DMS114 treated with DMSO at 0.1 percent for 48 hours (cell line): ENCODE measurements at regions not wholly inside any gene's neighbourhood (a gene's known extent, or its start where the extent isn't known, plus 50 kb on each side); places are given as distances from the start of the nearest gene placed in this dataset.
"Not testable (repeated sequence)": the region's sequence is repeated elsewhere in the genome, so short reads cannot be mapped to it uniquely, and the experiment has no call there.

Experiments used
- DNase-seq: peaks from one replicate; lab custom pipeline; 2025; ENCODE audit not compliant: unreplicated experiment; lab: John Stamatoyannopoulos, UW

DNA sequence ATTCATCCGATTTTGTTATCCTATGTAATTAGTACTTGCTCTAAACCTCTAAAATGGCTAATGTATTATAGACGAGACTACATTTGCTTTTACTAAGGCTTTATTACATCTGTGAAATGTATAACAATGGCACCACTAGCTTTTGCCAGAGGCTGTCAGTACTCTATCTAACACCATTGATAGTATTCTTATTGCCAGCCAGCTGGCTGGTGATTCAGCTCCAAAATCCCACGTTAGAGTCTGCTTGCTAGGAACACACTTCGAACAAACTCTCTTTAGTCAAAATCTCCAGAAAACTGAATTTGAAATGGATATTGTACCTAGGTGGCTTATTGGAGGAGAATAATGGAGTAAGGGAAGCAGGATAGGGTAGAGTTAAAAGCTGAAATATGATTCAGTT lies 839.2 kb downstream of the SLC6A15 start:
- no peak for DNase-seq

DNA sequence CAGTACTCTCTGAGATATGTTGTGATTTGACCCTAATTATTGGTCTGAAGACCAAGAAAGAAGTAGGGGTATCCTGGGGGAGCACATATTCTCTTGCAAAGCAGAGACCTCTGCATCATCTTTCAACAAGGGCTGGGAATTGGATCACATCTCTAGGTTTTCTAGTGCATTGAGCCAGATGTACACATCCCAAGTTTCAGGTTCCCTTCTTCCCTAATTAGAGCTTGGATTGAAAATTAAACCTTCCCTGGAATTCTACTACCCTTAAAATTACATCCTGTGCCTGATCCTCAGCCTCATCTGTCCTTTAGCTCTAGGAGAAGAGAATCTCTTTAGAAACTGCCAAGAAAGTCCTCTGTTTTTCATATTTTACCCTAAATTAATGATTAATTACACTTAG lies 839.6 kb downstream of the SLC6A15 start:
- no peak for DNase-seq

DNA sequence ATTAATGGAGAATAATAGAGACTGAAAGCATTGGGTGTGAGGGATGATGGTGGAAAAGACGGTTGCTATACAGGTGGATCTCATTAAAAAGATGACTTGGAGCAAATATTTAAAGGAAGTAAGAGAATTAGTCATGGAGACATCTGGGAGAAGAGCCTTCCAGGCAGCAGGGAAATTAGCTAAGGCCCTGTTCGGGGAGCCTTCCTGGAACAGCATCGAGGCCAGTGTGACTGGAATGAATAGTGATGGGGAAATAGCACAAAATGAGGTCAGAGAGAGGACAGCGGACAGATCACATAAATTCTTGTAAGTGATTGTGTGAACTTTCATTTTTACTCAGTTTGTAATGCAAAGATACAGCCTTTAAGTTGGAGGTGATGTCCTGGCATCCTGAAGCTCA lies 842.3 kb downstream of the SLC6A15 start:
- no peak for DNase-seq

DNA sequence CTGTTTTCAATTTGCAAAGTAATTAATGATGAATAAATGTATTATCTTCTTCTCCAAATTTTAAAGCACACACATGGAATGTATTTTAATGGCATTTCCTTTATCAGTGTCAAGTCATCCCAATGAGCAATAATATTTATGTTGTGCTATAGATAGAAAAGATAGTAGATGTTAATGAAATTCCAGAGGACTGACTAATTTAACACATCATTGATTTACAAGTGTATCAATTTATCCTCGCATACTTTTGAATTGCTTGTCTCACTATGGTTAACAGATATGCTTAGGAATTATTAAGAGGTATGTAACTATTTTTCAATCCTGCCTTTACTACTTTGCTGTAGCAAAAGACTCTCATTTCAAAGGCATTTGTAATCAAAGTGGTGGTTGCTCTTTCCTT lies 842.9 kb downstream of the SLC6A15 start:
- no peak for DNase-seq

DNA sequence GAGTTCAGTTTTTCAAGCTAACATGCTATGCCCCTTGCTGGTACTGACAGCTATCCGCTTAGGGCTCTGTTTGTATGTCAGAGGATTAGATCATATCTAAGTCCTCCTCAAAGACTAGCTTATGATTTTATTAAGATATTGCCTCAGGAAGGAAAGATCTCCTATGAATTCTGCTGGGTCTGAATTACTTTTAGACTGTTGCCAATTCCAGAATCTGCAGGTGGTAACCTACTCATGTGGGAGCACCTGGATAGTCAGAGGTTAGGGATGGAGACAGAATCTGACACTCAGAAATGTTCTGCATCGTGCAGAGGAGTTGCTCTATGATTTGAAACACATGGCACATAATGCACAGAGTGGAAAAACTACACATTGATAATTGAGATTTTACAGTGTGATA lies 843.4 kb downstream of the SLC6A15 start:
- no peak for DNase-seq

DNA sequence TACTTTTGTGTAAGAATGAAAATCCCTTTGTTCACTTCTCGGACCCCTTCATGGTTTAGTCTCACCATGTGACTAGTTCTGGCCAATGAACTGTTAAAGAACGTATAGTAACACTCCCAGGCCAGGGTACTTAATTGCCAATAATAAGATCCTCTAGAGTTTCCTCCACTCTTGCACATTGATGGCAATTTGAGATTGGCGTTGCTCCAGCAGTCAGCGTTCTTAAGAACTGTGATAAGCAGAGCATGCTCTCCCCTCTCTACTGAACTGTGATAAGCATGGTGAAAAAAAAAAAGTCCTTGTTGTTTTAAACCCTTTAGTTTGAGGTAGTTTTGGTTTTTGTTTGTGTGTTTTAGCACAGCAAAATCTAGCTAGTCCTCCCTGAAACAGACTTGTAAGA lies 854.5 kb downstream of the SLC6A15 start:
- DNase-seq: no peak

DNA sequence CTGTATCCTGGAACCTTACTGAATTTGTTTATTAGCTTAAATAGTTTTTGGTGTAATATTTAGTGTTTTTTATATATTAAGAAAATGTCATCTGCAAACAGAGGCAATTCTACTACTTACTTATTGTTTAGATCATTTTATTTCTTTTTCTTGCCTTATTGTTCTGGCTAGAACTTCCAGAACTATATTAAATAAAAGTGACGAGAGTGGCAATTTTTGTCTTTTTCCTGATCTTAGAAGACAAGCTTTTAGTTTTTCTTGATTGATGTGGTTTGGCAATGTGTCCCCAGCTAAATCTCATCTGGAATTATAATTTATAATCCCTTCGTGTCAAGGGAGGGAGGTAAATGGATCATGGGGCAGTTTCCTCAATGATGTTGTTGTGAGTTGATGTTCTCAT lies 857.8 kb downstream of the SLC6A15 start:
- no peak for DNase-seq

DNA sequence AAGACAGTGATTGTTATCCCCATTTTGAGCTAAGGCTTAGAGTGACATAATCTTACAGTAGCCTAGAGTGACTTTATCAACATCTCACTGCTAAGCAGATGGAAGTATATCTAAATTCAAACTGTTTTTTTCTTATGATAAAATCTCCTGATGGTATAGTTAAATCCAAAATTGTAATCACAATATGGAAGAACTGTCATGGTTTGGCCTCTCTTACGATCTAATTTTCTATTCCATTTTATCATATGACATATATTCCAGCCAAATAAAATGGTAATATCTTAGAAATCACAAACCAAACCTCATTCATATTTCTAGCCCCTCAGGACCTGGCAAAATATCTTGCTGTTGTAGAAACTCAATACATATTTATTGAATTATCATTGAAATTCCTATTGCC lies 864.7 kb downstream of the SLC6A15 start:
- no peak for DNase-seq

DNA sequence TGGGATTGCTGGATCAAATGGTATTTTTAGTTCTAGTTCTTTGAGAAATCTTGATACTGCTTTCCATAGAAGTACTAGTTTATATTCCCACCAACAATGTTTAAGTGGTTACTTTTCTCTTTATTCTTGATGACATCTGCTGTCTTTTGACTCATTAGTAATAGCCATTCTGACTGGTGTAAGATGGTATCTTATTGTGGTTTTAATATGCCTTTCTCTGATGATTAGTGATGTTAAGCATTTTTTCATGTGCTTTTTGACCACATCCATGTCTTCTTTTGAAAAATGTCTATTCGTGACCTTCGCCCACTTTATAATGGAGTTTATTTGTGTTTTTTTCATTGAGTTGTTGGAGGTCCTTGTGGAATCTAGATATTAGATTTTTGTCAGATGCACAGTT lies 865.7 kb downstream of the SLC6A15 start:
- no peak for DNase-seq

DNA sequence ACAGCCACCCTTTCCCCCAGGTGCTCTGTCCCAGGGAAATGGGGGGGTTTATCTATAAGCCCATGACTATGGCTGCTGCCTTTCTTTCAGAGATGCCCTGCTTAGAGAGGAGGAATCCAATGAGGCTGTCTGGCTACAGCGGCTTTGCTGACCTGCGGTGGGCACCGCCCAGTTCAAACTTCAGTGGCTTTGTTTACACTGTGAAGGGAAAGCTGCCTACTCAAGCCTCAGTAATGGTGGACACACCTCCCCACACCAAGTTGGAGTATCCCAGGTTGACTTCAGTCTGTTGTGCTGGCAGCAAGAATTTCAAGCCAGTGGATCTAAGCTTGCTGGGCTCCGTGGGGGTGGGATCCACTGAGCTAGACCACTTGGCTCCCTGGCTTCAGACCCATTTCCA lies 869.2 kb downstream of the SLC6A15 start:
- DNase-seq: no peak

DNA sequence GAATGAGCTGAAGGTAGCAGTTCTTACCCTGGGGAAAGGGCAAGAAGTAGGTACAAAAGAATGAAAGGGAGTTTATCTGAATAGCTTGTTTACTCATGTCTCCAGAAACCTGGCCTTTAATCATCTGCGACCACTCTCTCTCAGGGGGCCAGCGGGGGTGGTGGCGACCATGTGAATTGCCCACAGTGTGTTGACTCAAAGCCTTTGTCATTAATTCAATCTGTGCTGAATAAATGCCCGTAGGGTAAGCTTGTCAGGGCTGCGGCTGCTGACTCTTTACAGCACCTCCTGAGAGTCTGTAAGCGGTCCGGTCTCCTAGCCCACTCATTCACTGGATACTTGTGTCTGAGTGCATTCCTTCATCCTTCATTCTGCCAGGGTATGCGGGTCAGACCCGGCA lies 874.4 kb downstream of the SLC6A15 start:
- no peak for DNase-seq

DNA sequence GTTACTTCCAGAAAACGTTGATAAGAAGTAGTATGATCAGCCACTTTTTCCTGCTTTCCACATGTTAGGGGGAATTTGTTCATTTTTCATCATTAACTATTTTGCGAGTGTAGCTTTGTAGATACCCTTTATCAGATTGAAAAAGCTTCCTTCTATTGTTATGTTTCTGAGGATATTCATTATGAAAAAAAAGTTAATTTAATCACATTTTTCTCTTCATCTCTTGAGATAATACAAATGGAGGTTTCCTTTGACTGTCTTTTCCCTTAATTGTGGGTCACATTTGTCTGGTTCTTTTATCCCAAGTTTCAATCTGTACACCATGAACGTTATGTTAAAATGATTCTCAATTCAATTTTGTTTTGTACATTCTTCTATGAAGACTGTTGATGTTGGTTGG lies 875.7 kb downstream of the SLC6A15 start:
- no peak for DNase-seq

DNA sequence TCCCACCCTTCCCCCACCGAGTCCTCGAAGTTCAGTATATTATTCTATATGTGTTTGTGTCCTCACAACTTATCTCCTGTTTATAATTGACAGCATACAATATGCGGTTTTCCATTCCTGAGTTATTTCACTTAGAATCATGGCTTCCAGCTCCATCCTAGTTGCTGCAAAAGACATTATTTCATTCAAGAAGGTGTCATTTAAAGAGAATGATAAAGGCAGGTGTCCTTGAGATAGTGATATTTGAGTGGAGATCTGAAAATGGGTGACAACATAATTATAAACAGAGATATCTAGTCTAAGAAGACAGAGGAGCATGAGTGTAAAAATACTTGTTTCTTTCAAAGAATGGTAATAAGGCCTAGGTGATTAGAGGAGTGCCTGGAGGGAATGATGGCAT lies 876.8 kb downstream of the SLC6A15 start:
- DNase-seq: no peak

DNA sequence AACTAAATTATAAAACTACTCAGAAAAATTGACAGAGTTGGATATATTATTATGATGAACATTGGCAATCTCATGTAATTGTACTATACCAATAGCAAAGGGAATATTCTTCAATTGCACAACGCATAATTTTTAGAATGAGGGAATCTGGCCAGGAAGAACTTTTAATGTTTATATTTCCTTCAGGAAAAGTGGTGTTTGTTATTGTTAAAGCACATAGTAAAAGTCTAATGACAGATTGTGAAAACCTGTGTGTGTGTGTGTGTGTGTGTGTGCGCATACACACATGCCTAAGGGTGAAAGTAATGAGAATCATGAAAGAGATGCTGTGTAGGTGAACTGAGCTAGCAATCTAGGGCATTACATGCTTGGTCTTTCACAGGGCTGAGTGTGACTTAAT lies 877.7 kb downstream of the SLC6A15 start:
- no peak for DNase-seq

DNA sequence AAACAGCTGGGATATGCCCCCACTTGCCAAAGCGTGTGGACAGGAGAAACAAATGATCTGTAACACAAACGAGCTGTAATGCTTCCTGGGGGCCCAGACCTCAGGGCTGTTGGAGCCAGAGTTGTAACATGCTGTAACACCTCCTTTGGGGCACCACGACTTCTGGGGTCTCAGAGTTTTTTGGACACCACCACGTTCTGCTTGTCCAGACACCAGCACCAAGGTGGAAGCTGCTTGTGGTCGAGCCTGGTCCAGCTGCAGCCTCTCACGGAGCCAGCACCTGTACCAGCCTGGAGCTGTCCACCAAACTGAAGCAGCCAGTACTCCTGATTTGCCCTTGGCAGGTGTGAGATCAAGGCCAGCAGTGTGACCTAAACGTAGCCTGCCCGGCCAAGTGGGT lies 879.4 kb downstream of the SLC6A15 start:
- DNase-seq: no peak

DNA sequence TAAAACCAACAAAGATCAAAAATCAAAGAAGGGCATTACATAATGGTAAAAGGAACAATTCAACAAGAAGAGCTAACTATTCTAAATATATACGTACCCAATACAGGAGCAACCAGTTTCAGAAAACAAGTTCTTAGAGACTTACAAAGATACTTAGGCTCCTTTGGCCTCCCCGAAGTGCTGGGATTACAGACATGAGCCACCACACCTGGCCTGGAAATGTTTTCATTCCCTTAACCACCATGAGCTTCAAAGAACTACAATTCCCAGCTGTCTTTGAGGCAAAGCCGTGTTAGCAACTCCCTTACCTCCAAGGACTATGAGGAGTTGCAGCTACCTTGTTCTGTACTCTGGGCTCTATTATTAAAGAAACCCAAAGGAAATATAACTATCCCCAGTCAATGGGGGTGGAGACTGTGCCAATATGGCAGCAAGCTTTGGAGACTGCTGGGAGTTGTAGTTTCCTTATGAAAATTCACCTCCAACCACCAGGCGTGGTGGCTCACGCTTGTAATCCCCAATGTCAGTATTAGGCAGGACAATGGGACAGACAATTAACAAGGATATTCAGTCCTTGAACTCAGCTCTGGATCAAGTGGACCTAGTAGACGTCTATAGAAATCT lies 893.9 kb downstream of the SLC6A15 start:
- DNase-seq: not testable (repeated sequence)

DNA sequence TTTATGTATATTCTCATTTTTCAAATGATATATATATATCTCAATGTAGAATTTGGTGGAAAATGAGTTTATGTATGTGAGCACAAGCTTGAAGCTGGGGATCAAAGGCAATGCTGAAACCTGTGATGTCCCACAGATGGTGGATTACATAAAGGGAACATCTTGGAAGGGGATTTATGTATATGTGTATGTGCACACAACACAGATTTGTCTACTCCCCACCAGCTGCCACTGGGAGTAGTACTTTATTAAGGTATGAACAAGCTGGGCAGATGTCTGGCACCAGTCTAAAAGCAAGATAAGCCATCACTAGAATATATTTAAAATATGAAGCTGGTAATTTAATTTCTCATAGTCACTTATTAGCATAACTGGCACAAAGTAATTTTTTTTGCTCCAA lies 895.6 kb downstream of the SLC6A15 start:
- no peak for DNase-seq

DNA sequence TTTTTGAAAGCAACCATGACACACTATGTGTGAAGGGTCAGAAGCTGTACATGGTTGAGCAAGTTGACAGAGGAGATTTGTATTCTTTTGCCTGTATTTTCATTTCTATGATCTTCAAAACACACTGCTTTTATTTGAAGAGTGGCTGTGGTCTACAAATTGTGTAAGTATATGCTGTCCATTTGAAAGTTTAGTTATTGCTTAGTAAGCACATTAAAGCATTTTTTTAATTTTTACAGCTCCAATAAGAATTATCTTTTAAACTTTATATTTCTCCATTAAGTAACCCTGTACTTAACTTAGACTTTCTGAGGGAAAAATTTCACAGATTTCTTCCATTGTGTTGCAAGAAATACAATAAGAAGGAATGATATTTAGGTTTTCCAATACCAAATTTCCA lies 915.2 kb downstream of the SLC6A15 start:
- no peak for DNase-seq

DNA sequence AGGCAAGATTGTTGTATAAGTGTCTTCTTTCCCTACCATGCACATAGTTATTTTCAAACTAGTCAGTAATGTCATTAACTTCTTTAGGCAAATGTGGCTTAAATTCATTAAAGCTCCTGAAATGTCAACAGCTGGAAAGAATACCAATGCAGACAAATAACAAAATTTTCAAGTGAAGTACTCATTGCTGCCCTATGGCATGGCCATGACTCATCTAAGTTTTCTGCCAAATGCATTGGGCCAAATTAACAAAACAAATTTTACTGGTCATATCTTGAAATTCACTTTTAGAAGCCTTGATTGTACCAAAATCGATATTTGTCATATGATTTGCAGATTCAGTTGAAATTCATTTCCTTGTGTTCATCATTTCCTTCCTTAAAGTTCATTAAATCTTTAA lies 915.9 kb downstream of the SLC6A15 start:
- no peak for DNase-seq

DNA sequence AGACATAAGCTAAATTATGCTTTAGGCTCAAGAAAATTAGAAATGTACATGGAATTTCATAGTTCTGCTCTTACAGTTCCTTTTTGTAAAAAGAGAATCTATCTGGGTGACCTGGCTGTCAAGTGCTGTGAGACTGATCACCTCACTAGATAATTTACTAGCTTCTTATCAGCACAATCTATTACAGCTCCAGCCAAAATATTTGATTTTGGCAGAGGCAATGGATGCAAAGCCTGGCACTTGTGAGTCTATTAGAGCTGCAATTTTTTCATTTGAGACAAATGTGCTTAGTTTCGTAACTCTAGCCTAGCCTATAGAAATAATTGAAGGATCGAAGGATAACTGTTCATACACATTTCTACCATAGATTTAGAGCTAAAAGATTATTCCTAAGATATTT lies 927.5 kb downstream of the SLC6A15 start:
- no peak for DNase-seq

DNA sequence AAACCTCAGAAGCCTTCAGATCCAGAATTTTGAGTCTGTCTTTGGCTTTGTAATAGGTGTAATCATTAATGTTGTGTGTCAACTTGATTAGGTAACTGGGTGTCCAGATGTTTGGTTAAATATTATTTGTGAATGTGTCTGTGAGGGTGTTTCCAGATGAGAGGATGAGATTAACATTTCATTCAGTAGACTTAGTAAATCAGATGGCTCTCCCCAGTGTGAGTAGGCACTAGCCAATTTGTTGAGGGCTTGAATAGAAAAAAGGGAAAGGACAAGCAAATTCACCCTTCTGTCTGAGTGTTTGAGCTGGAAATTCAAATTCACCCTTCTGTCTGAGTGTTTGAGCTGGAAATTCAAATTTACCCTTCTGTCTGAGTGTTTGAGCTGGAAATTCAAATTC lies 932.2 kb downstream of the SLC6A15 start:
- no peak for DNase-seq

DNA sequence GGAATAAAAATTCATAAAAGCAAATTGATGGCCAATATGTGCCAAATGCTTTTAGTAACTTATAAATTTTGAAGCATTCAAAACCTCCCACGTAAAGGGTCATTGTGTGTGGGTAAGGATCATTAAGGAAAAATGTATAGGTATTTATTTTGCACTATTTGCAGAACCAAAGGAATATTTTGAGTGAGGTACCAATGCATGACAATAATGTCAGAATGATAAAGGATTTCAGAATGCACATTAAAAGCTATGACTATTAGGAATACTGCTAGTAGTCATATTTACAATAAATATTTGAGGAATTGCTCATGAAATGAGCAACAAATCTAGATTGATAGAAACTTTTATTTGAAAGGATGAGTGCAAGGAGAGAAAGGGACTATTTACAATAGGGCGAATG lies 932.8 kb downstream of the SLC6A15 start:
- no peak for DNase-seq

DNA sequence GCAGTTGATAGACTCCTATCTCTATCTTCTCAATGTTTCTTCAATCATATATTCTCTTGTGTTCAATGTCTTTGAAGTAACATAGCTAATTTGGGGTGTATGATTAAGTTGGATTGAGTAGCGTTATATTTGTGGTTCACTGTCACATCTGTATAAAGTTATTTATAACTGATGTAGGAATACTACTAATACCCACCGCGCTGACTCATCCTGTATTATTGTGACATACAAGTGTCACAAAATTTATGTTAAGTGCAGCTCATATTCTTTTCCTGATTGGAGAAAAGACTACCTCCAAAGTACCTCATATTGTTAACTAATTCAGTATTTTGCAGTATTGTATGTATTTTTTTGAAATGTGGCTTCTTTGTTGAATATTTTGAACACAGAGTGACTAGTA lies 940.8 kb downstream of the SLC6A15 start:
- DNase-seq: no peak

DNA sequence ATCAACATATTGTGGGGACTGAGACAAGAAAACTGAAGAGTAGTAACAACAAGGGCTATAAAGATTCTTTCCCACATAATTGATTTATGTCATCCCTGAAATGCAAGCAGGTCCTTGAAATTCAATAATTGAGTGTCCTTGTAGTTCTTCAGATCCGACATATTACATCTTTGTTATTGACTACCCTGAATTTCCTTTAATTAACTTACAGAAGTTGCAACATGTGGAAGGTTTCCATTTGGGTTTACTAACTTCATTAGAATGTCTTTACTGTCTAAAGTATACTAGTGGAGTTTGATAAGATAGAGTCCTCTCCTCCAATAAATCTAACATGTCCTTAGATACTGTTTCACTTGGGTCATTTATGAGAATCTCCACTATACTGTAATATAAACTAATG lies 951.8 kb downstream of the SLC6A15 start:
- DNase-seq: no peak
